HUES48 (cell line): ENCODE measurements at regions not wholly inside any gene's neighbourhood (a gene's known extent, or its start where the extent isn't known, plus 50 kb on each side); places are given as distances from the start of the nearest gene placed in this dataset.

ENCODE experiments used
- H3K27ac ChIP-seq: one replicate; pipeline ENCODE4 v1.7.0; 2013; ENCODE audit warnings: low read depth, low read length, inconsistent platforms
- H3K27me3 ChIP-seq: 2 replicates; pipeline ENCODE4 v1.6.1; 2013; ENCODE audit warnings: mild to moderate bottlenecking, low read length; ENCODE audit not compliant: control insufficient read depth, insufficient read depth
- H3K36me3 ChIP-seq: 2 replicates; pipeline ENCODE4 v1.6.1; 2013; ENCODE audit warnings: low read length; ENCODE audit not compliant: control insufficient read depth, insufficient read depth
- H3K4me1 ChIP-seq: 2 replicates; pipeline ENCODE4 v1.6.1; 2013; ENCODE audit warnings: mild to moderate bottlenecking, low read length; ENCODE audit not compliant: control insufficient read depth, insufficient read depth
- H3K4me3 ChIP-seq: 2 replicates; pipeline ENCODE4 v1.5.1; 2013; ENCODE audit warnings: mild to moderate bottlenecking, low read depth, low read length
- H3K9ac ChIP-seq: 2 replicates; pipeline ENCODE4 v1.6.1; 2013; ENCODE audit warnings: mild to moderate bottlenecking, low read depth, low read length, moderate library complexity
- H3K9me3 ChIP-seq: 2 replicates; pipeline ENCODE4 v1.6.1; 2013; ENCODE audit warnings: low read length; ENCODE audit not compliant: control insufficient read depth, insufficient read depth

DNA sequence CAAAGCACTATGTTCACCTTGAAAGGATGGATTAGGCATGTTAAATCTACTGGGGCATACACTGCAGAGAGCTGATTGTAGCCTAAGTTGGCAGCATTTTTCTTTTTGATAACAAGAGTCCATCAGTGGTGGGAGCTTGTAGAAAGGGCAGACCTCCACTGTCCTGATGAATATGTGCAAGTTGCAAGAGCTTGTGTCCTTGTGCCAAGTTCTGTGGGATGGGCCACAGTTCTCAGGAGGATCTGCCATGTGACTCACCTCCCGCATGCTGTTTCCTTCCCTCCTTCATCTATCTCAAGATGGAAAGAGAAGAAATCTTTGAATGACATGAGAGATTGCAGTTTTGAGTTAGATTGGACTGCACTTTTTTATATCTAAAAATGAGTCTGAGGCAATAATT, 58.3 kb upstream of the GGTLC1 start:
- H3K27me3 ChIP-seq = no peaks in the 10 kb centered on the region
- H3K4me1 ChIP-seq = no peaks in the 10 kb centered on the region
- no peak overlapping the region for H3K27ac ChIP-seq
- H3K4me3 ChIP-seq = no peak overlapping the region
- H3K36me3 ChIP-seq = no peaks in the 10 kb centered on the region
- H3K9me3 ChIP-seq = no peaks in the 10 kb centered on the region
- no peak overlapping the region for H3K9ac ChIP-seq

- H3K4me3 ChIP-seq = no peak overlapping the region
- H3K4me1 ChIP-seq = no peaks in the 10 kb centered on the region
- H3K9ac ChIP-seq = no peak overlapping the region
- no peaks in the 10 kb centered on the region for H3K27me3 ChIP-seq
- H3K27ac ChIP-seq = no peak overlapping the region
- no peaks in the 10 kb centered on the region for H3K9me3 ChIP-seq
- no peaks in the 10 kb centered on the region for H3K36me3 ChIP-seq
Observed at GRCh38 chr20:24045621-24046318, 57.2 kb upstream of the GGTLC1 start.

GRCh38 chr20:24043294-24043693, 54.7 kb upstream of the GGTLC1 start:
- H3K9me3 ChIP-seq = no peaks in the 10 kb centered on the region
- H3K4me1 ChIP-seq = no peaks in the 10 kb centered on the region
- no peaks in the 10 kb centered on the region for H3K27me3 ChIP-seq
- H3K4me3 ChIP-seq = no peak overlapping the region
- H3K27ac ChIP-seq = no peak overlapping the region
- no peaks in the 10 kb centered on the region for H3K36me3 ChIP-seq
- H3K9ac ChIP-seq = no peak overlapping the region

GRCh38 chr20:24042646-24043045, 54.1 kb upstream of the GGTLC1 start:
- Histone ChIP-seq H3K9ac (no peak overlapping the region), H3K36me3 (no peaks in the 10 kb centered on the region), H3K27ac (no peak overlapping the region), H3K27me3 (no peaks in the 10 kb centered on the region), H3K4me3 (no peak overlapping the region), H3K4me1 (no peaks in the 10 kb centered on the region), H3K9me3 (no peaks in the 10 kb centered on the region)

- no peak overlapping the region for H3K27ac ChIP-seq
- no peaks in the 10 kb centered on the region for H3K9me3 ChIP-seq
- H3K4me1 ChIP-seq = no peaks in the 10 kb centered on the region
- no peak overlapping the region for H3K9ac ChIP-seq
- H3K4me3 ChIP-seq = no peak overlapping the region
- no peaks in the 10 kb centered on the region for H3K36me3 ChIP-seq
- no peaks in the 10 kb centered on the region for H3K27me3 ChIP-seq
Observed at GRCh38 chr20:24040896-24041459, 52.4 kb upstream of the GGTLC1 start.

DNA sequence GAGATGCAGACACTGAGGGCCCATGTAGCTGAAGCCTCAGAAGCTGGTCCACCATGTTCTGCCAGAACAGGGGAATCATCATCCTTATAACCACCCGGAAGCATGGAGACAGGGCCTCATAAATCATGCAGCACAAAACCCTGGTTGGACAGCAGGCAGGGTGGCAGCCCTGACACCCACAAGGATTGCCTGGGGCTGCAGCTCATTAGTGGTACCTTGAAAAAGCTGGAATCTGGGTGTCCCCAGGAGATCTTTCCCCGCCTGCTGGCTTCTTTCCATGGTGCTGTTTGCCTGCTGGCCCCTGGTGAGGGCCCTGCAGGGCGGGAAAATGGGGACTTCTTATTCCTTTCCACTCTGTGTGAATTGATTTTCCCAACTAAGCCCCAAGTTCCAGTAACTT, 50.6 kb upstream of the GGTLC1 start:
- no peak overlapping the region for H3K9ac ChIP-seq
- H3K9me3 ChIP-seq = no peaks in the 10 kb centered on the region
- H3K4me3 ChIP-seq = no peak overlapping the region
- no peaks in the 10 kb centered on the region for H3K27me3 ChIP-seq
- H3K36me3 ChIP-seq = no peaks in the 10 kb centered on the region
- no peak overlapping the region for H3K27ac ChIP-seq
- no peaks in the 10 kb centered on the region for H3K4me1 ChIP-seq
